ENCODE measurements at regions not wholly inside any gene's neighbourhood (a gene's known extent, or its start where the extent isn't known, plus 50 kb on each side); places are given as distances from the start of the nearest gene placed in this dataset.

DNA sequence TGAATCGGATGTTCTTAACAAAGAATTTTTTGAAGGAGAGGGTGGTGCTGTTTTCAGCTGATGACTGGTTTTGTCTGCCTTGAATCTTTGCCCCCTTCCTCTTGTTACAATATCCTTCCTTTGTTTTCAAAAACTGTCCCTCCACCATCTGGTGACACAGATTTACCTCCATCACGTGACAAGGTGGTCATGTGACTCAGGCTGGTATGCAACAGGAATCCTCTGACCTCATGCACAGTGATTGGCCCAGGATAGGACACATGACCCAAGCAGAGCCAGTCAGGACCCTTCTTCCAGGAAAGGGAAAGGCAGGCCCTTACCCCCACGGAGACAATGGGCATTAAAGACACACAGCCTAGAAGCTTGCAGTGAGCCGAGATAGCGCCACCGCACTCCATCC lies 84.7 kb upstream of the MC3R start:
- Histone ChIP-seq H3K4me1 (no peaks in the 10 kb centered on the region), H3K27ac (no peak overlapping the region), H3K9me3 (no peaks in the 10 kb centered on the region), H3K27me3 (no peaks in the 10 kb centered on the region), H3K36me3 (no peaks in the 10 kb centered on the region), H3K4me3 (no peak overlapping the region)
- TF ChIP-seq CTCF (IDR thresholded peaks at IDR 0.05) = no peak
- DNase-seq (ENCODE audit: low spot score) = no peak

DNA sequence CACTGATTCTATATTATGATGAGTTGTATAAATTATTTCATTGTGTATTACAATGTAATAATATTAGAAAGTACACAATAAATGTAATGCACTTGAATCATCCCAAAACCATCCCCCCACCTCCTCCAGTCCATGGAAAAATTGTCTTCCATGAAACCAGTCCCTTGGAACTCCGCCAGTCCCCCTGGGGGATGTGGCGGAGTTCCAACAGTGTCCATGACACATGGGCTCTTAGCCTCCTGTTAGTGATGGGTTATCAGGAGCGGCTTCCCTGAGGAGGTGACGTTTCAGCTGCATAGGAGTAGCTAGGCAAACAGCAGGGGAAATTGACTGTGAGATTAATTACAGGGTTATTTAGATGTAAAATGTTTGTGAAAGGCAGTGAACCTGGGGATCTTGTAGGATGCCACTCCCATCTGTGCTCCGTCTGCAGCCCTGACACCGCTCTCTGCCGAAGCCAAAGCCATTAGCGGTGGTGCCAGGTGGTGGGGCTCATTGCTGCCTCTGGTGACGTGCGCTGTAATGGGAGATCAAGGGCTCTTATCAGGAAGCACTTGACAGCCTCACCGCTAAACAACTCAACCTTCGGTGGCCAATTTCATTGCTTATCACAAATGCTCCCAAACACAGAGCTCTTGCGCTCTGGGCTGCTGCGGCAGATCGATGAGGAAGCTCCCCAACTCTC lies 81.6 kb upstream of the MC3R start:
- H3K4me3 ChIP-seq = no peak overlapping the region
- TF ChIP-seq CTCF (IDR thresholded peaks at IDR 0.05) = no peak
- no peaks in the 10 kb centered on the region for H3K27me3 ChIP-seq
- no peaks in the 10 kb centered on the region for H3K4me1 ChIP-seq
- no peak for DNase-seq (ENCODE audit: low spot score)
- H3K27ac ChIP-seq = no peak overlapping the region
- no peaks in the 10 kb centered on the region for H3K9me3 ChIP-seq
- H3K36me3 ChIP-seq = no peaks in the 10 kb centered on the region

DNA sequence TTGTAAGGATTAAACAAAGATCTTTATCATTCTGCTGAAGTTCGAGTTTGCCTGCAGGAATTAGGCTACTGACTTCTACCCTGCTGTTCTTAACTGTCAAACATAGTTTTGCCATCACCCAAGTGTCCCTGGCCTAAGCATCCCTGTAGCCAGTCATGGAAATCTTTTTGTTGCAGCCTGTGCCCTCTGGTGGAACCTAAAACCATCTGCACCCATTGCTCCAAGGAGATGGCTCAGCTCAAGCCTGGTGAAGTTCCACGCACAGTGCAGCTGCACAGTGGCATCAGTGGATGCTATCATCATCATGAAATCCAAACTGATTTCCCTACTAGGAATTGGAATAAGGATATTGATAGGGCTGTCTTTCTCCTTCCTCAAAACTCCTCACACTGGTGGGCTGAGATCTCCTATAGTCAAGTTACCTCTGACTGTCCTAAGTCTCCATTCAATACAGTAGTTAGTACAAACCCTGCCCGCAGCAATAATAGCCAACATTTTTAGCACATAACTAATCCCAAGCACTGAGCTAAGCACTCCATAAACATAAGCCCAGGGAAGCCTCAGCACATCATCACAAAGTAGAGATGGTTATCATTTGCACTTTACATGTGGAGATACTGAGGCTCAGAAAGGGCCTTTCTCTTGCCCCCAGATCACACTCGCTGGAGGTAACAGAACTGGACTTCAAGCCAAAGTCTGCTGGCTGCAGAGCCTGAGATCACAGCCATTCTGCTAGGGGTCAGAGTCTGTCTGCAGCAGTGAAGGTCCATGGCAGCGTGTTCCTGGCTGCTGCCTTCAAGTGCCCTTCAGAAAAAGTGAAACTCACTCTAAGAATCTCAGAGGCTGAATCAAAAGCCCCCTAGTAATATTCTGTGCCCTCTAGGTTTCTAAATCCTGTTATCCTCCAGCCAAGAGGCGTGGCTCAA lies 77.2 kb upstream of the MC3R start:
- H3K9me3 ChIP-seq = no peaks in the 10 kb centered on the region

GRCh38 chr20:56173438-56173837 lies 75.1 kb upstream of the MC3R start:
- Histone ChIP-seq H3K36me3 (no peaks in the 10 kb centered on the region), H3K4me1 (no peaks in the 10 kb centered on the region)
- no peak for TF ChIP-seq CTCF (IDR thresholded peaks at IDR 0.05)

More for the DNA sequence above, 77.2 kb upstream of the MC3R start:
- Histone ChIP-seq H3K4me3 (no peak overlapping the region), H3K4me1 (no peaks in the 10 kb centered on the region), H3K27ac (no peak overlapping the region), H3K36me3 (no peaks in the 10 kb centered on the region), H3K27me3 (no peaks in the 10 kb centered on the region)
- TF ChIP-seq CTCF (IDR thresholded peaks at IDR 0.05) = peak in 1 of 2 donors; percentile 61
- DNase-seq (ENCODE audit: low spot score) = no peak

GRCh38 chr20:56174416-56174815 lies 74.1 kb upstream of the MC3R start:
- Histone ChIP-seq H3K27me3 (no peaks in the 10 kb centered on the region), H3K36me3 (no peaks in the 10 kb centered on the region), H3K4me1 (no peaks in the 10 kb centered on the region), H3K9me3 (no peaks in the 10 kb centered on the region), H3K4me3 (no peak overlapping the region), H3K27ac (no peak overlapping the region)
- no peak for TF ChIP-seq CTCF (IDR thresholded peaks at IDR 0.05)
- DNase-seq (ENCODE audit: low spot score) = no peak

More at GRCh38 chr20:56173438-56173837, 75.1 kb upstream of the MC3R start:
- H3K4me3 ChIP-seq = no peak overlapping the region
- H3K27me3 ChIP-seq = no peaks in the 10 kb centered on the region
- H3K27ac ChIP-seq = no peak overlapping the region
- H3K9me3 ChIP-seq = no peaks in the 10 kb centered on the region
- no peak for DNase-seq (ENCODE audit: low spot score)

All from right atrium auricular region (tissue), 2 donors.